DOHH2 (cell line): ENCODE measurements at regions not wholly inside any gene's neighbourhood (a gene's known extent, or its start where the extent isn't known, plus 50 kb on each side); places are given as distances from the start of the nearest gene placed in this dataset.

ENCODE experiments used
- CTCF ChIP-seq: fragments of 200-600 bp; sonication (generic); IDR thresholded peaks from one replicate; pipeline ENCODE4 v1.5.1; 2014; ENCODE audit warnings: antibody characterized with exemption, mild to moderate bottlenecking, low read depth, low read length; ENCODE audit not compliant: poor library complexity, severe bottlenecking
- EZH2phosphoT487 ChIP-seq: fragments of 200-600 bp; sonication (generic); IDR thresholded peaks from 2 replicates; pipeline ENCODE4 v1.6.1; 2017; ENCODE audit warnings: borderline replicate concordance, mild to moderate bottlenecking, antibody characterized with exemption, low read length, moderate library complexity, mixed read lengths

GRCh38 chr16:13296206-13296605 is 394.8 kb downstream of the SHISA9 start:
- TF ChIP-seq CTCF: no peak
- no peak for TF ChIP-seq EZH2phosphoT487
